Trophoblast cell (in vitro differentiated cells and primary cell): ENCODE measurements at regions not wholly inside any gene's neighbourhood (a gene's known extent, or its start where the extent isn't known, plus 50 kb on each side); places are given as distances from the start of the nearest gene placed in this dataset.

Experiments
- DNase-seq, 2 donors: peaks; one replicate each; pipeline ENCODE4 v3.0.0-alpha.2; 2016
- H2AFZ ChIP-seq: 2 replicates; pipeline ENCODE4 v1.6.1; 2013; ENCODE audit warnings: low read length, moderate library complexity, mild to moderate bottlenecking; ENCODE audit not compliant: insufficient read depth, poor library complexity
- H2AK5ac ChIP-seq: 2 replicates; pipeline ENCODE4 v1.6.1; 2013; ENCODE audit warnings: mild to moderate bottlenecking, low read length
- H2BK120ac ChIP-seq: 2 replicates; pipeline ENCODE4 v1.6.1; 2013; ENCODE audit warnings: low read length, mild to moderate bottlenecking, moderate library complexity; ENCODE audit not compliant: insufficient read depth, poor library complexity
- H2BK12ac ChIP-seq: 2 replicates; pipeline ENCODE4 v1.6.1; 2013; ENCODE audit warnings: mild to moderate bottlenecking, low read length, moderate library complexity
- H2BK5ac ChIP-seq: 2 replicates; pipeline ENCODE4 v1.6.1; 2013; ENCODE audit warnings: low read length, low read depth, moderate library complexity, mild to moderate bottlenecking; ENCODE audit not compliant: poor library complexity
- H3K14ac ChIP-seq: 2 replicates; pipeline ENCODE4 v1.6.1; 2013; ENCODE audit warnings: mild to moderate bottlenecking, low read length
- H3K18ac ChIP-seq: 2 replicates; pipeline ENCODE4 v1.6.1; 2013; ENCODE audit warnings: mild to moderate bottlenecking, low read length
- H3K23ac ChIP-seq: 2 replicates; pipeline ENCODE4 v1.6.1; 2013; ENCODE audit warnings: low read length
- H3K27ac ChIP-seq: 2 replicates; pipeline ENCODE4 v1.5.1; 2013; ENCODE audit warnings: low read depth, mild to moderate bottlenecking, inconsistent platforms, low read length, moderate library complexity
- H3K27me3 ChIP-seq: 2 replicates; pipeline ENCODE4 v1.6.1; 2013; ENCODE audit warnings: inconsistent platforms, mild to moderate bottlenecking, low read length, moderate library complexity; ENCODE audit not compliant: insufficient read depth
- H3K36me3 ChIP-seq, 2 experiments: 1 replicate in 1 of 2; 2 replicates in 1 of 2; pipeline ENCODE4 v1.6.1; 2013; ENCODE audit warnings: low read length in 2 of 2, mild to moderate bottlenecking in 2 of 2, moderate library complexity in 1 of 2; ENCODE audit not compliant: insufficient read depth in 2 of 2, control insufficient read depth in 1 of 2
- H3K4ac ChIP-seq: 2 replicates; pipeline ENCODE4 v1.6.1; 2013; ENCODE audit warnings: low read depth, mild to moderate bottlenecking, low read length, moderate library complexity
- H3K4me1 ChIP-seq, 2 experiments: 1 replicate in 1 of 2; 2 replicates in 1 of 2; pipeline ENCODE4 v1.6.1; 2013; ENCODE audit warnings: low read length in 2 of 2, mild to moderate bottlenecking in 2 of 2, moderate library complexity in 1 of 2; ENCODE audit not compliant: insufficient read depth in 2 of 2, control insufficient read depth in 1 of 2
- H3K4me2 ChIP-seq: 2 replicates; pipeline ENCODE4 v1.6.1; 2013; ENCODE audit warnings: inconsistent platforms, mild to moderate bottlenecking, low read length, moderate library complexity
- H3K4me3 ChIP-seq: 2 replicates; pipeline ENCODE4 v1.5.1; 2013; ENCODE audit warnings: mild to moderate bottlenecking, low read depth, low read length, inconsistent platforms
- H3K79me1 ChIP-seq: one replicate; pipeline ENCODE4 v1.6.1; 2013; ENCODE audit warnings: low read length
- H3K79me2 ChIP-seq: 2 replicates; pipeline ENCODE4 v1.6.1; 2013; ENCODE audit warnings: low read length, mild to moderate bottlenecking; ENCODE audit not compliant: control insufficient read depth, insufficient read depth, poor library complexity
- H3K9ac ChIP-seq: 2 replicates; pipeline ENCODE4 v1.6.1; 2013; ENCODE audit warnings: mild to moderate bottlenecking, low read length
- H3K9me3 ChIP-seq: 2 replicates; pipeline ENCODE4 v1.6.1; 2013; ENCODE audit warnings: low read depth, mild to moderate bottlenecking, control low read depth, inconsistent platforms, low read length; ENCODE audit not compliant: insufficient read depth
- H4K12ac ChIP-seq: 2 replicates; pipeline ENCODE4 v1.6.1; 2013; ENCODE audit warnings: low read depth, mild to moderate bottlenecking, low read length, moderate library complexity
- H4K8ac ChIP-seq: 2 replicates; pipeline ENCODE4 v1.6.1; 2013; ENCODE audit warnings: low read depth, mild to moderate bottlenecking, low read length, moderate library complexity
- H4K91ac ChIP-seq: one replicate; pipeline ENCODE4 v1.6.1; 2013; ENCODE audit warnings: low read depth, mild to moderate bottlenecking, low read length, moderate library complexity
- WGBS: extraction: QIAGEN DNeasy Blood & Tissue Kit; methylation state at CpG from one replicate; pipeline ENCODE4 v1.1.7; 2013; ENCODE audit warnings: missing lambda C conversion rate; ENCODE audit not compliant: insufficient read length, insufficient coverage; ENCODE audit errors: extremely low coverage; 5-methylcytosine and 5-hydroxymethylcytosine counted together

GRCh38 chr6:153960281-153960680, 78.8 kb upstream of the OPRM1 start:
- Histone ChIP-seq H3K23ac (no peak overlapping the region), H4K12ac (no peak overlapping the region), H3K9ac (no peak overlapping the region), H2AK5ac (no peak overlapping the region), H3K14ac (no peak overlapping the region), H2AFZ (no peak overlapping the region), H2BK5ac (no peak overlapping the region), H3K4me2 (no peak overlapping the region), H3K79me2 (no peaks in the 10 kb centered on the region), H3K36me3 (no peaks in the 10 kb centered on the region), H3K18ac (no peak overlapping the region), H3K9me3 (no peaks in the 10 kb centered on the region), H3K27ac (no peak overlapping the region), H3K4me1 (no peaks in the 10 kb centered on the region), H4K8ac (no peak overlapping the region), H3K79me1 (no peaks in the 10 kb centered on the region), H3K4me3 (no peak overlapping the region), H3K27me3 (no peaks in the 10 kb centered on the region), H4K91ac (no peak overlapping the region), H3K4ac (no peak overlapping the region), H2BK12ac (no peak overlapping the region), H2BK120ac (no peak overlapping the region)
- DNase-seq: no peak
- no CpG with 5 or more reads among the region's 4 CpGs for WGBS

- no peak overlapping the region for H3K27ac ChIP-seq
- WGBS: no CpG with 5 or more reads among the region's 1 CpG
Measured at GRCh38 chr6:153959276-153959675, 79.8 kb upstream of the OPRM1 start.

GRCh38 chr6:153958860-153959259, 80.2 kb upstream of the OPRM1 start:
- no peak overlapping the region for H3K18ac ChIP-seq
- no peak overlapping the region for H2BK5ac ChIP-seq
- no peak overlapping the region for H4K91ac ChIP-seq
- no peak overlapping the region for H4K12ac ChIP-seq
- no peak overlapping the region for H3K4me2 ChIP-seq
- no peak overlapping the region for H3K4me3 ChIP-seq
- no peak overlapping the region for H3K14ac ChIP-seq
- no peak overlapping the region for H3K4ac ChIP-seq
- H3K27ac ChIP-seq: no peak overlapping the region
- no peak overlapping the region for H4K8ac ChIP-seq
- no peaks in the 10 kb centered on the region for H3K36me3 ChIP-seq
- H3K23ac ChIP-seq: no peak overlapping the region
- H3K27me3 ChIP-seq: no peaks in the 10 kb centered on the region
- H3K9ac ChIP-seq: no peak overlapping the region
- no peaks in the 10 kb centered on the region for H3K4me1 ChIP-seq
- no peaks in the 10 kb centered on the region for H3K79me2 ChIP-seq
- H2AK5ac ChIP-seq: no peak overlapping the region
- H2BK12ac ChIP-seq: no peak overlapping the region
- no peaks in the 10 kb centered on the region for H3K79me1 ChIP-seq
- no peak overlapping the region for H2BK120ac ChIP-seq
- no peak for DNase-seq
- no peaks in the 10 kb centered on the region for H3K9me3 ChIP-seq
- no peak overlapping the region for H2AFZ ChIP-seq
- WGBS: no CpG with 5 or more reads among the region's 1 CpG

More at GRCh38 chr6:153959276-153959675, 79.8 kb upstream of the OPRM1 start:
- H2AK5ac ChIP-seq: no peak overlapping the region
- no peak overlapping the region for H3K4ac ChIP-seq
- H2AFZ ChIP-seq: no peak overlapping the region
- H3K9ac ChIP-seq: no peak overlapping the region
- H2BK12ac ChIP-seq: no peak overlapping the region
- no peak overlapping the region for H4K12ac ChIP-seq
- H3K18ac ChIP-seq: no peak overlapping the region
- H3K4me1 ChIP-seq: no peaks in the 10 kb centered on the region
- H3K79me1 ChIP-seq: no peaks in the 10 kb centered on the region
- no peak for DNase-seq
- no peak overlapping the region for H2BK5ac ChIP-seq
- H3K9me3 ChIP-seq: no peaks in the 10 kb centered on the region
- H4K91ac ChIP-seq: no peak overlapping the region
- H3K23ac ChIP-seq: no peak overlapping the region
- no peak overlapping the region for H3K4me2 ChIP-seq
- H3K36me3 ChIP-seq: no peaks in the 10 kb centered on the region
- no peak overlapping the region for H3K4me3 ChIP-seq
- H4K8ac ChIP-seq: no peak overlapping the region
- no peak overlapping the region for H3K14ac ChIP-seq
- no peaks in the 10 kb centered on the region for H3K79me2 ChIP-seq
- H2BK120ac ChIP-seq: no peak overlapping the region
- no peaks in the 10 kb centered on the region for H3K27me3 ChIP-seq

GRCh38 chr6:153957394-153957793, 81.6 kb upstream of the OPRM1 start:
- Histone ChIP-seq H2BK120ac (no peak overlapping the region), H3K36me3 (no peaks in the 10 kb centered on the region), H3K9me3 (no peaks in the 10 kb centered on the region), H3K4me3 (no peak overlapping the region), H3K9ac (no peak overlapping the region), H3K18ac (no peak overlapping the region), H3K14ac (no peak overlapping the region), H2BK5ac (no peak overlapping the region), H3K23ac (no peak overlapping the region), H3K4ac (no peak overlapping the region), H4K8ac (no peak overlapping the region), H2BK12ac (no peak overlapping the region), H3K27ac (no peak overlapping the region), H2AFZ (no peak overlapping the region), H2AK5ac (no peak overlapping the region), H4K12ac (no peak overlapping the region), H3K79me2 (no peaks in the 10 kb centered on the region), H3K4me1 (no peaks in the 10 kb centered on the region), H3K4me2 (no peak overlapping the region), H3K79me1 (no peaks in the 10 kb centered on the region), H3K27me3 (no peaks in the 10 kb centered on the region), H4K91ac (no peak overlapping the region)
- DNase-seq: no peak
- WGBS: no CpG with 5 or more reads among the region's 4 CpGs
